Stomach (tissue), 8 donors: ENCODE measurements at regions not wholly inside any gene's neighbourhood (a gene's known extent, or its start where the extent isn't known, plus 50 kb on each side); places are given as distances from the start of the nearest gene placed in this dataset.

Experiments
- DNase-seq, 2 donors: peaks; one replicate each; pipeline versions ENCODE4 v3.0.0 to v3.0.0-alpha.2; 2013 to 2019
- H3K27ac ChIP-seq, 5 donors: fragments of 200-600 bp in 4 of 5; sonication (generic) in 4 of 5; one replicate each; pipeline ENCODE4 v1.5.1; 2013 to 2019; ENCODE audit warnings: mild to moderate bottlenecking in 1 of 5, moderate library complexity in 1 of 5
- H3K27me3 ChIP-seq, 3 donors: fragments of 200-600 bp; sonication (generic); one replicate each; pipeline ENCODE4 v1.5.1; 2017 to 2019; ENCODE audit warnings: mixed run types in 1 of 3
- H3K36me3 ChIP-seq, 4 donors: fragments of 200-600 bp; sonication (generic); 1 replicate in 3 of 4; 2 replicates in 1 of 4; pipeline ENCODE4 v1.5.1; 2016 to 2019
- H3K4me1 ChIP-seq, 4 donors: fragments of 200-600 bp; sonication (generic); one replicate each; pipeline ENCODE4 v1.5.1; 2016 to 2019
- H3K4me3 ChIP-seq, 4 donors: fragments of 200-600 bp; sonication (generic) in 3 of 4; one replicate each; pipeline ENCODE4 v1.5.1; 2016 to 2019; ENCODE audit warnings: mild to moderate bottlenecking in 1 of 4
- H3K9me3 ChIP-seq, 4 donors: fragments of 200-600 bp; sonication (generic); one replicate each; pipeline ENCODE4 v1.5.1; 2016 to 2019
- CTCF ChIP-seq, 7 experiments: fragments of 450-650 bp in 4 of 7; fragments of 200-600 bp in 3 of 7; sonication (generic) in 3 of 7; IDR thresholded peaks; one replicate each; pipeline ENCODE4 v1.5.1; 2016 to 2019; ENCODE audit warnings: antibody characterized with exemption in 7 of 7, control low read depth in 2 of 7, mild to moderate bottlenecking in 1 of 7
- EP300 ChIP-seq: sonication (generic); formaldehyde crosslinking; IDR thresholded peaks from one replicate; pipeline ENCODE4 v1.6.1; 2017; ENCODE audit warnings: antibody characterized with exemption
- POLR2A ChIP-seq, 4 donors: fragments of 450-650 bp; IDR thresholded peaks; one replicate each; pipeline ENCODE4 v1.6.1; 2016; ENCODE audit warnings: antibody characterized with exemption in 4 of 4, control low read depth in 2 of 4, mild to moderate bottlenecking in 1 of 4, moderate library complexity in 1 of 4
- POLR2AphosphoS5 ChIP-seq, 3 donors: sonication (generic); formaldehyde crosslinking; IDR thresholded peaks; one replicate each; pipeline ENCODE4 v1.6.1; 2016; ENCODE audit warnings: antibody characterized with exemption in 3 of 3
- WGBS, 5 donors: extraction: QIAGEN DNeasy Blood & Tissue Kit in 3 of 5; methylation state at CpG; one replicate each; pipeline versions ENCODE4 v1.1.5 to v1.1.7; 2013 to 2018; 5-methylcytosine and 5-hydroxymethylcytosine counted together
- intact Hi-C: fragments of 100-400 bp; cut with DNase I; formaldehyde crosslinking; loops from one replicate; pipeline ENCODE4 v1.15.1; 2023; ENCODE audit warnings: low total_unique reads
- donor health status: healthy with polysubstance abuse.
- donor health status: Bipolar disorder and iron deficiency.
- donor health status: healthy.

DNA sequence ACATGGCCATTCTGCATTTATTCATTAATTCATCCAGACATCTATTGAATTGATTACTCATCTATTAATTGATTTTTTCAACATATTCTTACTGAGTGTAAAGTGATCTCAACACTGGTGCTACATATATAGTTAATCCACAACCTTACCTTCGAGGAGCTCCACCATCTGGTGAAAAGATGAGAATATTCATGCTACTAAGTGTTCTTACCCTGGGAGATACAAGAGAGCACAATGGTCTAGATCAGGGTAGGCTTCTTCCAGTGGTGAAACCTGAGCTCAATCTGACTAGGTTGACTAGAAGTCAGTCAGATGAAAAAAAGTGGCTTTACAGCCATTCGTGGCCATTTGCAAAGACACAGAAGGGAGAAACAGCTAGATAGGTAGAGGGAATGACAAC is 507.4 kb downstream of the ANKRD7 start:
- Histone ChIP-seq H3K4me1 (no peaks in the 10 kb centered on the region), H3K27me3 (no peaks in the 10 kb centered on the region), H3K27ac (no peak overlapping the region), H3K4me3 (no peak overlapping the region), H3K36me3 (no peaks in the 10 kb centered on the region), H3K9me3 (peaks cover 0 to 5% (median 0%) of the 10 kb centered on the region in 4 donors)
- WGBS, 5 donors: 19 to 51% (median 40%) methylated on average over 2 of the region's 2 CpGs
- TF ChIP-seq EP300 (no peak), CTCF (IDR thresholded peaks at IDR 0.05) (no peak), POLR2A (IDR thresholded peaks at IDR 0.05) (no peak), POLR2AphosphoS5 (IDR thresholded peaks at IDR 0.05) (no peak)
- intact Hi-C loops: no loop called here
- DNase-seq: no peak

- Histone ChIP-seq H3K36me3 (no peaks in the 10 kb centered on the region), H3K4me1 (no peaks in the 10 kb centered on the region), H3K27me3 (no peaks in the 10 kb centered on the region), H3K4me3 (no peak overlapping the region), H3K9me3 (peaks cover 0 to 5% (median 0%) of the 10 kb centered on the region in 4 donors), H3K27ac (no peak overlapping the region)
- TF ChIP-seq CTCF (IDR thresholded peaks at IDR 0.05) (no peak), EP300 (no peak), POLR2A (IDR thresholded peaks at IDR 0.05) (no peak), POLR2AphosphoS5 (IDR thresholded peaks at IDR 0.05) (no peak)
- intact Hi-C loops: no loop called here
- DNase-seq: no peak
- WGBS, 5 donors: 51 to 84% (median 72%) methylated on average over 2 of the region's 2 CpGs
Observed at GRCh38 chr7:118734541-118734940, 510.0 kb downstream of the ANKRD7 start.

GRCh38 chr7:118735441-118735840 is 510.9 kb downstream of the ANKRD7 start:
- Histone ChIP-seq H3K9me3 (peaks cover 0 to 5% (median 0%) of the 10 kb centered on the region in 4 donors), H3K27me3 (no peaks in the 10 kb centered on the region), H3K4me1 (no peaks in the 10 kb centered on the region), H3K36me3 (no peaks in the 10 kb centered on the region), H3K4me3 (no peak overlapping the region), H3K27ac (no peak overlapping the region)
- peak in 1 of 2 donors; percentile 4 for DNase-seq
- intact Hi-C loops: no loop called here
- no peak for TF ChIP-seq EP300
- TF ChIP-seq POLR2AphosphoS5 (IDR thresholded peaks at IDR 0.05): no peak
- TF ChIP-seq POLR2A (IDR thresholded peaks at IDR 0.05): no peak
- no peak for TF ChIP-seq CTCF (IDR thresholded peaks at IDR 0.05)

- Histone ChIP-seq H3K4me1 (no peaks in the 10 kb centered on the region), H3K27me3 (no peaks in the 10 kb centered on the region), H3K4me3 (no peak overlapping the region), H3K27ac (no peak overlapping the region), H3K9me3 (peaks cover 0 to 5% (median 0%) of the 10 kb centered on the region in 4 donors), H3K36me3 (no peaks in the 10 kb centered on the region)
- DNase-seq: no peak
- intact Hi-C loops: no loop called here
- TF ChIP-seq POLR2A (IDR thresholded peaks at IDR 0.05): no peak
- no peak for TF ChIP-seq POLR2AphosphoS5 (IDR thresholded peaks at IDR 0.05)
- TF ChIP-seq CTCF (IDR thresholded peaks at IDR 0.05): no peak
- TF ChIP-seq EP300: no peak
- WGBS, 5 donors: 84 to 89% (median 87%) methylated on average over 4 of the region's 4 CpGs
Observed at GRCh38 chr7:118737935-118738334, 513.4 kb downstream of the ANKRD7 start.
